ENCODE measurements at regions not wholly inside any gene's neighbourhood (a gene's known extent, or its start where the extent isn't known, plus 50 kb on each side); places are given as distances from the start of the nearest gene placed in this dataset.

GRCh38 chr18:56492136-56492535 lies 146.3 kb downstream of the TXNL1 start:
- no peaks in the 10 kb centered on the region for H3K27me3 ChIP-seq (replicated peaks in 1 of 4; ENCODE audit: control insufficient read depth in 3 of 4, extremely low read depth in 1 of 4, insufficient read depth in 3 of 4, low read length in 3 of 4)
- H3K79me1 ChIP-seq (ENCODE audit: low read depth, low read length), result no peaks in the 10 kb centered on the region
- H4K91ac ChIP-seq (replicated peaks; ENCODE audit: insufficient read length, low read length), result no peak overlapping the region
- DNase-seq (ENCODE audit: low read depth in 1 of 2, low spot score in 2 of 2) (no peak), FAIRE-seq (no peak)
- H3K9ac ChIP-seq (replicated peaks in 1 of 4; ENCODE audit: extremely low read depth in 1 of 4, low read depth in 3 of 4, low read length in 3 of 4), result no peak overlapping the region
- no peak overlapping the region for H3K56ac ChIP-seq (replicated peaks; ENCODE audit: insufficient read length, low read depth, low read length)
- no peak overlapping the region for H3K4ac ChIP-seq (replicated peaks; ENCODE audit: insufficient read length, low read depth, low read length)
- no peaks in the 10 kb centered on the region for H3K23me2 ChIP-seq (ENCODE audit: low read depth, low read length)
- H4K5ac ChIP-seq (ENCODE audit: insufficient read length, low read depth, low read length), result no peak overlapping the region
- H2AFZ ChIP-seq (ENCODE audit: low read length), result no peak overlapping the region
- H2BK20ac ChIP-seq (ENCODE audit: low read length), result no peak overlapping the region
- H3K79me2 ChIP-seq (ENCODE audit: control insufficient read depth in 1 of 2, insufficient read depth in 2 of 2, low read length in 2 of 2), result no peaks in the 10 kb centered on the region
- no peak overlapping the region for H2BK5ac ChIP-seq (ENCODE audit: low read depth, low read length)
- H2BK15ac ChIP-seq (ENCODE audit: low read length), result no peak overlapping the region
- no peak overlapping the region for H3K14ac ChIP-seq (ENCODE audit: insufficient read length)
- H3K27ac ChIP-seq (ENCODE audit: low read depth, low read length), result no peak overlapping the region
- H3K4me3 ChIP-seq (ENCODE audit: extremely low read depth in 1 of 4, insufficient read depth in 2 of 4, low read depth in 3 of 4, low read length in 4 of 4), result no peak overlapping the region
- H2BK120ac ChIP-seq (replicated peaks; ENCODE audit: low read depth, low read length), result no peak overlapping the region
- no peak for TF ChIP-seq TCF12 (IDR thresholded peaks at IDR 0.05; ENCODE audit: low read depth, low read length)
- TF ChIP-seq ASH2L (IDR thresholded peaks at IDR 0.05; ENCODE audit: low read length), result no peak
- no peak for TF ChIP-seq ATF3 (IDR thresholded peaks at IDR 0.05; ENCODE audit: insufficient read depth, low read depth, low read length)
- TF ChIP-seq RNF2 (IDR thresholded peaks at IDR 0.05; ENCODE audit: borderline replicate concordance, low read depth, low read length, missing control alignments, poor library complexity, severe bottlenecking), result no peak
- no peak for TF ChIP-seq POU5F1 (IDR thresholded peaks at IDR 0.05; ENCODE audit: low read depth, low read length)
- no peak for TF ChIP-seq CHD1 (IDR thresholded peaks at IDR 0.05; ENCODE audit: low read depth, low read length)
- TF ChIP-seq YY1 (IDR thresholded peaks at IDR 0.05; ENCODE audit: low read depth, low read length), result no peak
- no peak for TF ChIP-seq TAF7 (optimal IDR thresholded peaks at IDR 0.05; ENCODE audit: borderline replicate concordance, low read depth, low read length)
- no peak for TF ChIP-seq EZH2 (IDR thresholded peaks at IDR 0.05; ENCODE audit: low read depth, low read length, severe bottlenecking)
- TF ChIP-seq EP300 (IDR thresholded peaks at IDR 0.05; ENCODE audit: borderline replicate concordance in 1 of 2, low read depth in 2 of 2, low read length in 2 of 2), result no peak
- no peak for TF ChIP-seq KDM5A (IDR thresholded peaks at IDR 0.05; ENCODE audit: low read length)
- TF ChIP-seq SP1 (IDR thresholded peaks at IDR 0.05; ENCODE audit: low read depth, low read length), result no peak
- no peak for TF ChIP-seq SAP30 (IDR thresholded peaks at IDR 0.05; ENCODE audit: insufficient read depth, insufficient replicate concordance, low read length)
- no peak for TF ChIP-seq TAF1 (IDR thresholded peaks at IDR 0.05; ENCODE audit: low read depth, low read length)
- TF ChIP-seq, protein P1, sequence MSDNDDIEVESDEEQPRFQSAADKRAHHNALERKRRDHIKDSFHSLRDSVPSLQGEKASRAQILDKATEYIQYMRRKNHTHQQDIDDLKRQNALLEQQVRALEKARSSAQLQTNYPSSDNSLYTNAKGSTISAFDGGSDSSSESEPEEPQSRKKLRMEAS (IDR thresholded peaks at IDR 0.05), result no peak
- no peaks in the 10 kb centered on the region for H3K36me3 ChIP-seq (ENCODE audit: control insufficient read depth in 2 of 4, insufficient read depth in 4 of 4, low read length in 3 of 4)
- ChIA-PET POLR2A (ENCODE audit: partially characterized antibody) (no interaction called here), CTCF (ENCODE audit: partially characterized antibody) (no interaction called here)
- no peak overlapping the region for H2AK5ac ChIP-seq (ENCODE audit: low read depth, low read length)
- no peak overlapping the region for H3K18ac ChIP-seq (ENCODE audit: extremely low read depth, low read length)
- no peak overlapping the region for H2BK12ac ChIP-seq (ENCODE audit: low read depth, low read length)
- H3K23ac ChIP-seq (ENCODE audit: insufficient read length), result no peak overlapping the region
- no peaks in the 10 kb centered on the region for H4K20me1 ChIP-seq (replicated peaks in 1 of 2; ENCODE audit: control insufficient read depth in 1 of 2, insufficient read depth in 2 of 2, low read length in 2 of 2)
- H3K9me3 ChIP-seq (ENCODE audit: insufficient read depth in 2 of 2, low read depth in 1 of 2, low read length in 1 of 2), result no peaks in the 10 kb centered on the region; a peak in 1 of 4 replicates
- H3K4me1 ChIP-seq (replicated peaks in 1 of 4; ENCODE audit: control insufficient read depth in 3 of 4, insufficient read depth in 4 of 4, low read length in 3 of 4), result no peaks in the 10 kb centered on the region
- no peak overlapping the region for H4K8ac ChIP-seq (ENCODE audit: extremely low read depth, insufficient read depth, low read length)
- H3K4me2 ChIP-seq (ENCODE audit: insufficient read depth in 1 of 2, low read depth in 2 of 2, low read length in 2 of 2), result no peak overlapping the region

Data from H1 (cell line).